ENCODE measurements at regions not wholly inside any gene's neighbourhood (a gene's known extent, or its start where the extent isn't known, plus 50 kb on each side); places are given as distances from the start of the nearest gene placed in this dataset.

GRCh38 chr11:130817330-130817944 lies 98.8 kb downstream of the SNX19 start:
- TF ChIP-seq FOXK2 (IDR thresholded peaks at IDR 0.05) (no peak), SUZ12 (IDR thresholded peaks at IDR 0.05) (no peak), CTBP1 (IDR thresholded peaks at IDR 0.05; ENCODE audit: borderline replicate concordance) (no peak), ELF4 (IDR thresholded peaks at IDR 0.05) (no peak), TARDBP (IDR thresholded peaks at IDR 0.05) (no peak), SP1 (IDR thresholded peaks at IDR 0.05) (no peak)
- TF ChIP-seq, protein P1, sequence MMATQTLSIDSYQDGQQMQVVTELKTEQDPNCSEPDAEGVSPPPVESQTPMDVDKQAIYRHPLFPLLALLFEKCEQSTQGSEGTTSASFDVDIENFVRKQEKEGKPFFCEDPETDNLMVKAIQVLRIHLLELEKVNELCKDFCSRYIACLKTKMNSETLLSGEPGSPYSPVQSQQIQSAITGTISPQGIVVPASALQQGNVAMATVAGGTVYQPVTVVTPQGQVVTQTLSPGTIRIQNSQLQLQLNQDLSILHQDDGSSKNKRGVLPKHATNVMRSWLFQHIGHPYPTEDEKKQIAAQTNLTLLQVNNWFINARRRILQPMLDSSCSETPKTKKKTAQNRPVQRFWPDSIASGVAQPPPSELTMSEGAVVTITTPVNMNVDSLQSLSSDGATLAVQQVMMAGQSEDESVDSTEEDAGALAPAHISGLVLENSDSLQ (IDR thresholded peaks at IDR 0.05): no peak
- ChIA-PET POLR2A (no interaction called here), CTCF (no interaction called here)
- DNase-seq (ENCODE audit: extremely low spot score): no peak

- ChIA-PET CTCF (no interaction called here), POLR2A (no interaction called here)
- TF ChIP-seq FOXK2 (IDR thresholded peaks at IDR 0.05) (no peak), SP1 (IDR thresholded peaks at IDR 0.05) (no peak), BHLHE40 (IDR thresholded peaks at IDR 0.05; ENCODE audit: borderline replicate concordance) (no peak), SUZ12 (IDR thresholded peaks at IDR 0.05) (no peak), FOXA1 (IDR thresholded peaks at IDR 0.05) (no peak), ZNF384 (IDR thresholded peaks at IDR 0.05) (no peak), ELF4 (IDR thresholded peaks at IDR 0.05) (no peak), L3MBTL2 (conservative IDR thresholded peaks at IDR 0.05) (no peak), TARDBP (IDR thresholded peaks at IDR 0.05) (no peak), CTBP1 (IDR thresholded peaks at IDR 0.05; ENCODE audit: borderline replicate concordance) (no peak), FOXM1 (IDR thresholded peaks at IDR 0.05; ENCODE audit: borderline replicate concordance) (no peak), LEF1 (IDR thresholded peaks at IDR 0.05; ENCODE audit: borderline replicate concordance) (no peak), ARNT (IDR thresholded peaks at IDR 0.05) (no peak), NFRKB (IDR thresholded peaks at IDR 0.05) (no peak), HDGF (IDR thresholded peaks at IDR 0.05; ENCODE audit: borderline replicate concordance) (no peak)
- TF ChIP-seq, protein P1 (IDR thresholded peaks at IDR 0.05): no peak
- no peak for DNase-seq (ENCODE audit: extremely low spot score)
Observed at GRCh38 chr11:130819625-130820024, 96.7 kb downstream of the SNX19 start.

Data from HEK293T (cell line).